Cardiac muscle cell (in vitro differentiated cells and primary cell): ENCODE measurements at regions not wholly inside any gene's neighbourhood (a gene's known extent, or its start where the extent isn't known, plus 50 kb on each side); places are given as distances from the start of the nearest gene placed in this dataset.

ENCODE experiments used
- DNase-seq, 2 donors: peaks; one replicate each; pipeline versions ENCODE4 v3.0.0 to v3.0.0-alpha.2; 2010 to 2017; ENCODE audit warnings: low read depth in 1 of 2, low spot score in 1 of 2
- H3K27ac ChIP-seq: fragments of 200-600 bp; sonication (generic); 2 replicates; pipeline ENCODE4 v1.5.1; 2016
- H3K27me3 ChIP-seq: fragments of 200-600 bp; sonication (generic); 2 replicates; pipeline ENCODE4 v1.6.0; 2016; ENCODE audit warnings: control low read depth
- H3K36me3 ChIP-seq: fragments of 200-600 bp; sonication (generic); 2 replicates; pipeline ENCODE4 v1.5.1; 2016; ENCODE audit warnings: control low read depth
- H3K4me1 ChIP-seq: fragments of 200-600 bp; sonication (generic); 2 replicates; pipeline ENCODE4 v1.8.1; 2017; ENCODE audit warnings: low read depth, mild to moderate bottlenecking, mixed run types
- H3K4me3 ChIP-seq: fragments of 200-600 bp; sonication (generic); 2 replicates; pipeline ENCODE4 v1.5.1; 2016; ENCODE audit warnings: mild to moderate bottlenecking
- H3K9me3 ChIP-seq: fragments of 200-600 bp; sonication (generic); 2 replicates; pipeline ENCODE4 v1.5.1; 2017; ENCODE audit warnings: low read depth, mild to moderate bottlenecking, control low read depth
- CTCF ChIP-seq: IDR thresholded peaks from 2 replicates; pipeline ENCODE4 v1.5.1; 2012; ENCODE audit warnings: low read depth, mild to moderate bottlenecking, low read length

- no peak overlapping the region for H3K4me3 ChIP-seq
- H3K36me3 ChIP-seq: no peaks in the 10 kb centered on the region
- H3K27ac ChIP-seq: no peak overlapping the region
- H3K9me3 ChIP-seq: no peaks in the 10 kb centered on the region
- TF ChIP-seq CTCF: no peak
- no peak for DNase-seq
- peaks cover 5% of the 10 kb centered on the region for H3K4me1 ChIP-seq
- no peaks in the 10 kb centered on the region for H3K27me3 ChIP-seq
These were observed 109.6 kb downstream of the TBX19 start for GRCh38 chr1:168390271-168390670.

- Histone ChIP-seq H3K9me3 (no peaks in the 10 kb centered on the region), H3K4me1 (peaks cover 5% of the 10 kb centered on the region), H3K36me3 (no peaks in the 10 kb centered on the region), H3K27me3 (no peaks in the 10 kb centered on the region), H3K27ac (no peak overlapping the region), H3K4me3 (no peak overlapping the region)
- no peak for DNase-seq
- TF ChIP-seq CTCF: no peak
These were observed 107.4 kb downstream of the TBX19 start for GRCh38 chr1:168387781-168388760.

DNA sequence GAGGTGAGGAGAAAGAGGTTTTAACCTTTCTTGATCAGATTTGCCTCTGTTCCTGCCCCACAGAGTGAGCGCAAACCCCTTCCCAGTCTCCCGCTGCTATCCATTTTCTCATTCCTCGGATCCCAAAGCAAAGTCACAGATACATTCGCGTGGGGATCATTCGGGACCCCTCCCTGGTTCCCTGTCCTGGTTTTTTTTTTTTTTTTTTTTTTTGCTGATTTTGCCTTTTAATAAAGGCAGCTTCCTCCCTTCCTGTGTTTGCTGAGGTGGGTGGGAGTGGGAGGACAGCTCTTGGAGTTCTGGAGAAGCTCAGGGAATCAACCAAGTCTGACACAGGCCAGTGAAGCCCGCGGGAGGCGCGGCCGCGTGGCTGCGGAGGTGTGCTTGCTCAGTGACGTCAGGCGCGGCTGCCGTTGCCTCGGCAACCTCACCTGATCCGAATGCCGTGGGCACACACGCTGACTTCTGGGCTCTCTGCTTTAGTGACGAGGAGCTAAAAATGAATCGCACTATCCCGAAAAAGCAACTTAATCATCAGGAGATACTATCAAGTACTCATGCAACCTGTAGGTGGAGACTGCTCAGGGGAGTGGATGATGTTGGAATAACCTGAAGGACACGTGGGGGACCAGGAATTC lies 106.4 kb downstream of the TBX19 start:
- Histone ChIP-seq H3K27ac (no peak overlapping the region), H3K36me3 (no peaks in the 10 kb centered on the region), H3K9me3 (no peaks in the 10 kb centered on the region), H3K4me1 (peaks cover 5% of the 10 kb centered on the region), H3K27me3 (no peaks in the 10 kb centered on the region), H3K4me3 (no peak overlapping the region)
- peak; percentile 6 for TF ChIP-seq CTCF
- DNase-seq: peak; percentile 32 to 46

DNA sequence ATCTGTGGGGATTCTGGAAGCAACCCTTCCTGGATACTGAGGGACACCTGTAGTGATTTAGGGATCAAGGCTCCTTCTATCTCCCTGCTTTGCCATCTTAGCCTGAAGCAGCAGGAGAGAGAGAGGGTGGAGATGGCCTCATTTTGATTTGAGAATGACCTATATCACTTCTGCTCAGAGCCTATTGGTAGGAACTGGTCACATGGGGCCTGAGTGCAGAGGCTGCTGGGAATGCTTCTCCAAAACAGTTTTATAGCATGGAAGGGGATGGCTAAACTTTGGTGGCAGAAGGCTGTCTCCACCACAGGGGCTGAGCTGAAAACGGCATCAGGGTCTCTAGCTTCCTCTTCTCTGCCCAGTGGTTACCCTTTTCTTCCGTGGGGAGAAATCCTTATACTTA lies 105.8 kb downstream of the TBX19 start:
- no peaks in the 10 kb centered on the region for H3K27me3 ChIP-seq
- H3K9me3 ChIP-seq: no peaks in the 10 kb centered on the region
- no peaks in the 10 kb centered on the region for H3K36me3 ChIP-seq
- H3K4me3 ChIP-seq: no peak overlapping the region
- DNase-seq: no peak
- no peak for TF ChIP-seq CTCF
- H3K4me1 ChIP-seq: peaks cover 5% of the 10 kb centered on the region
- no peak overlapping the region for H3K27ac ChIP-seq

- no peak for DNase-seq
- Histone ChIP-seq H3K27ac (no peak overlapping the region), H3K4me1 (no peaks in the 10 kb centered on the region), H3K36me3 (no peaks in the 10 kb centered on the region), H3K4me3 (no peak overlapping the region), H3K9me3 (no peaks in the 10 kb centered on the region), H3K27me3 (no peaks in the 10 kb centered on the region)
- no peak for TF ChIP-seq CTCF
These were observed 101.2 kb downstream of the TBX19 start for GRCh38 chr1:168381850-168382249.
